Kidney (tissue), 13 donors: ENCODE measurements at regions not wholly inside any gene's neighbourhood (a gene's known extent, or its start where the extent isn't known, plus 50 kb on each side); places are given as distances from the start of the nearest gene placed in this dataset.

Experiments used
- DNase-seq, 5 donors: peaks; one replicate each; pipeline ENCODE4 v3.0.0-alpha.2; 2013 to 2020
- FAIRE-seq: peaks from 2 replicates; lab custom pipeline; 2012; peaks lifted over from hg19 to GRCh38; lab: Jason Lieb, UNC
- H3K27ac ChIP-seq, 2 donors: one replicate each; pipeline ENCODE4 v1.7.0; 2013; ENCODE audit warnings: low read depth in 2 of 2, low read length in 2 of 2, inconsistent platforms in 1 of 2
- H3K27me3 ChIP-seq: one replicate; pipeline ENCODE4 v1.7.1; 2013; ENCODE audit warnings: low read length, inconsistent platforms; ENCODE audit not compliant: control insufficient read depth, insufficient read depth
- H3K36me3 ChIP-seq, 3 donors: one replicate each; pipeline versions ENCODE4 v1.7.0 to v1.7.1; 2013; ENCODE audit warnings: low read length in 3 of 3, control low read depth in 1 of 3, inconsistent platforms in 1 of 3; ENCODE audit not compliant: insufficient read depth in 3 of 3, control insufficient read depth in 2 of 3
- H3K4me1 ChIP-seq, 3 donors: one replicate each; pipeline versions ENCODE4 v1.7.0 to v1.7.1; 2013; ENCODE audit warnings: low read length in 3 of 3, inconsistent platforms in 1 of 3, low read depth in 1 of 3; ENCODE audit not compliant: control insufficient read depth in 2 of 3, insufficient read depth in 2 of 3
- H3K4me3 ChIP-seq, 3 donors: one replicate each; pipeline versions ENCODE4 v1.7.0 to v1.8.1; 2013; ENCODE audit warnings: low read length in 3 of 3, control low read depth in 1 of 3, inconsistent platforms in 1 of 3
- H3K9ac ChIP-seq, 3 donors: one replicate each; pipeline versions ENCODE4 v1.7.0 to v1.7.1; 2013; ENCODE audit warnings: low read length in 3 of 3, control low read depth in 1 of 3, inconsistent platforms in 1 of 3
- H3K9me3 ChIP-seq, 3 donors: one replicate each; pipeline versions ENCODE4 v1.7.0 to v1.7.1; 2013; ENCODE audit warnings: low read length in 3 of 3, control low read depth in 1 of 3, inconsistent platforms in 1 of 3; ENCODE audit not compliant: control insufficient read depth in 2 of 3, insufficient read depth in 1 of 3
- CTCF ChIP-seq: IDR thresholded peaks from 3 replicates; pipeline ENCODE4 v1.5.1; 2012; ENCODE audit warnings: mild to moderate bottlenecking, moderate library complexity, borderline replicate concordance; ENCODE audit not compliant: insufficient read depth; ENCODE audit errors: extremely low read depth
- intact Hi-C: fragments of 100-400 bp; cut with DNase I; formaldehyde crosslinking; loops from one replicate; pipeline ENCODE4 v1.11.1; 2022
- donor health status: control.
- donor health status: control.
- donor health status: control.
- donor health status: control.
- donor health status: control.
- donor health status: DM: yes; HTN: yes; CAD: no.
- donor health status: Normal renal cell carcinoma (clear cell type).

DNA sequence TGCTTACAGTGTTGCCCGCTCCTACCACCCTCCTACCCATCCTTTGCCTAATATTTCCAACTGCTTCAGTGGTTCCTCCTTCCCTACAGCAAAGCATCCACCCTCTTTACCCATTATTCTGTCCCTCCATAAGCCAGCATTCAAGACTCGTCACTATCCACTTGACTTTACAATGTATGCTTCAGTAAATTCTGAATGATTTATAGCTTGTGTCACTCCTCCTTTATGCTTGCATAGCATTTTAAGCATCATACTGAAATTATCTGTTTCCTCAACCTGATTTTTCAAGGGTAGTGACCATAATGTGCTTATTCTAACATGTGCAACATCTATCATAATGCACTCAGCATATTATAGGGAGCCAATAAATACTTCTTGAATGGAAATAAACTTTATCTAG is 365.5 kb downstream of the RAB28 start:
- H3K27ac ChIP-seq: no peak overlapping the region
- intact Hi-C loops: no loop called here
- no peak overlapping the region for H3K9ac ChIP-seq
- no peaks in the 10 kb centered on the region for H3K9me3 ChIP-seq
- H3K36me3 ChIP-seq: no peaks in the 10 kb centered on the region
- DNase-seq (no peak), FAIRE-seq (no peak)
- TF ChIP-seq CTCF: no peak
- no peaks in the 10 kb centered on the region for H3K27me3 ChIP-seq
- H3K4me1 ChIP-seq: no peaks in the 10 kb centered on the region
- H3K4me3 ChIP-seq: no peak overlapping the region

- Histone ChIP-seq H3K9me3 (peaks cover 0 to under 1% (median 0%) of the 10 kb centered on the region in 3 donors), H3K9ac (no peak overlapping the region), H3K36me3 (no peaks in the 10 kb centered on the region), H3K27me3 (no peaks in the 10 kb centered on the region), H3K4me1 (no peaks in the 10 kb centered on the region), H3K4me3 (no peak overlapping the region), H3K27ac (no peak overlapping the region)
- no peak for TF ChIP-seq CTCF
- intact Hi-C loops: no loop called here
- DNase-seq (no peak), FAIRE-seq (no peak)
These were observed 367.0 kb downstream of the RAB28 start for GRCh38 chr4:13117185-13117584.

DNA sequence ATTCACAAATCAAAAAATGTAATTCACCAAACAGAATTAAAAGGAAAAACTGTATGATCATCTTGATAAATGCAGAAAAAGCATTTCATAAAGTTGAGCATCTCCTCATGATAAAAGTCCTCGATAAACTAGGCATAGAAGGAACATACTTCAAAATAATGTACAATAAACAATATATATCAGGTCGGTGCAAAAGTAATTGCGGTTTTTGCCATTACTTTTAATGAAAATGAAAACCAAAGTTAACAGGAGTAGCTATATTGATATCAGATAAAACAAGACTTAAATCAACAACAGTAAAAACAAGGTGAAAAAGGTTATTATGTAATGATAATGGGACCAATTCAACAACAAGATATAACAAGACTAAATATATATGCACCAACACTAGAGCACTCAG is 372.1 kb downstream of the RAB28 start:
- no peak for DNase-seq
- no peaks in the 10 kb centered on the region for H3K27me3 ChIP-seq
- H3K27ac ChIP-seq: no peak overlapping the region
- H3K36me3 ChIP-seq: no peaks in the 10 kb centered on the region
- H3K4me1 ChIP-seq: no peaks in the 10 kb centered on the region
- peaks cover 0 to 1% (median 0%) of the 10 kb centered on the region in 3 donors for H3K9me3 ChIP-seq
- H3K4me3 ChIP-seq: no peak overlapping the region
- intact Hi-C loops: no loop called here
- no peak for FAIRE-seq
- no peak overlapping the region for H3K9ac ChIP-seq
- TF ChIP-seq CTCF: no peak

GRCh38 chr4:13109536-13109935 is 374.6 kb downstream of the RAB28 start:
- H3K4me3 ChIP-seq: no peak overlapping the region
- no peak for TF ChIP-seq CTCF
- FAIRE-seq: no peak

More at GRCh38 chr4:13109536-13109935, 374.6 kb downstream of the RAB28 start:
- no peaks in the 10 kb centered on the region for H3K27me3 ChIP-seq
- peaks cover 0 to 1% (median 0%) of the 10 kb centered on the region in 3 donors for H3K9me3 ChIP-seq
- H3K4me1 ChIP-seq: no peaks in the 10 kb centered on the region
- H3K27ac ChIP-seq: no peak overlapping the region
- H3K36me3 ChIP-seq: no peaks in the 10 kb centered on the region
- H3K9ac ChIP-seq: no peak overlapping the region
- intact Hi-C loops: no loop called here
- no peak for DNase-seq
